GM12874 (cell line): ENCODE measurements at regions not wholly inside any gene's neighbourhood (a gene's known extent, or its start where the extent isn't known, plus 50 kb on each side); places are given as distances from the start of the nearest gene placed in this dataset.

Source experiments
- TF ChIP-seq, protein P1 (sequence below): IDR thresholded peaks from 2 replicates; pipeline ENCODE4 v1.5.1; 2011; ENCODE audit warnings: low read depth, mild to moderate bottlenecking, control low read depth, low read length, moderate library complexity; ENCODE audit not compliant: insufficient read depth

DNA sequence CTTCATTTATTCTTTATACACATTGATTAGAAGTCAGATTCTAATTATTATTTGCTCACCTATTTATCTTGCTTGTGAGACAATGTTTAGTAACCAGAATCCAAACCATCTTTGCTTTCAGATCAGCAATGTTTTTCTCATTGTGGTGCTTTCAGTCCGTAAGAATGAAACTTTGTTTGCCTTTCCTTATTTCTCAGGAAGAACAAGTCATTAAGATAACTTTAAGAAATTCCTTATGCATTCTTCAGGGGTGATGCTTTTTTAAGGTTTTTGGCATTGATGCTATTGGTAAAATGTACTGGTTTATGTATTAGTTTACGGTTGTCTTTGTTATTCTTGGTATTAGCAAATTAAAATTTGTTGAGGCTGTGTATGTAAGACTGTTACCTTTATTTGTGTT is 120.8 kb upstream of the POU1F1 start:
- TF ChIP-seq, protein P1, sequence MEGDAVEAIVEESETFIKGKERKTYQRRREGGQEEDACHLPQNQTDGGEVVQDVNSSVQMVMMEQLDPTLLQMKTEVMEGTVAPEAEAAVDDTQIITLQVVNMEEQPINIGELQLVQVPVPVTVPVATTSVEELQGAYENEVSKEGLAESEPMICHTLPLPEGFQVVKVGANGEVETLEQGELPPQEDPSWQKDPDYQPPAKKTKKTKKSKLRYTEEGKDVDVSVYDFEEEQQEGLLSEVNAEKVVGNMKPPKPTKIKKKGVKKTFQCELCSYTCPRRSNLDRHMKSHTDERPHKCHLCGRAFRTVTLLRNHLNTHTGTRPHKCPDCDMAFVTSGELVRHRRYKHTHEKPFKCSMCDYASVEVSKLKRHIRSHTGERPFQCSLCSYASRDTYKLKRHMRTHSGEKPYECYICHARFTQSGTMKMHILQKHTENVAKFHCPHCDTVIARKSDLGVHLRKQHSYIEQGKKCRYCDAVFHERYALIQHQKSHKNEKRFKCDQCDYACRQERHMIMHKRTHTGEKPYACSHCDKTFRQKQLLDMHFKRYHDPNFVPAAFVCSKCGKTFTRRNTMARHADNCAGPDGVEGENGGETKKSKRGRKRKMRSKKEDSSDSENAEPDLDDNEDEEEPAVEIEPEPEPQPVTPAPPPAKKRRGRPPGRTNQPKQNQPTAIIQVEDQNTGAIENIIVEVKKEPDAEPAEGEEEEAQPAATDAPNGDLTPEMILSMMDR: no peak

DNA sequence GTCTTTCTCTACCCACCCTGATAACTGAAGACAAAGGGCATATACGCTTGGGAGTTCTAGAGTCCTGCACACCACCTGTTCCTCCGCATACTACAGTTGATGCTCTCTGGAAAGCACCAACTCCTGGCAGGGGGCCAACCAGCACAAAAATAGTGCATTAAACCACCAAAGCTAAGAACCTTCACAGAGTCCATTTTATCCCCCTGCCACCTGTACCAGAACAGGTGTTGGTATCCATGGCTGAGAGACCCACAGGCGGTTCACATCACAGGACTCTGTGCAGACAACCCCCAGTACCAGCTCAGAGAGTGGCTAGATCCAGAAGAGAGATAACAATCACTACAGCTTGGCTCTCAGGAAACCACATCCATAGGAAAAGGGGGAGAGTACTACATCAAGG is 114.4 kb upstream of the POU1F1 start:
- TF ChIP-seq, protein P1: no peak

DNA sequence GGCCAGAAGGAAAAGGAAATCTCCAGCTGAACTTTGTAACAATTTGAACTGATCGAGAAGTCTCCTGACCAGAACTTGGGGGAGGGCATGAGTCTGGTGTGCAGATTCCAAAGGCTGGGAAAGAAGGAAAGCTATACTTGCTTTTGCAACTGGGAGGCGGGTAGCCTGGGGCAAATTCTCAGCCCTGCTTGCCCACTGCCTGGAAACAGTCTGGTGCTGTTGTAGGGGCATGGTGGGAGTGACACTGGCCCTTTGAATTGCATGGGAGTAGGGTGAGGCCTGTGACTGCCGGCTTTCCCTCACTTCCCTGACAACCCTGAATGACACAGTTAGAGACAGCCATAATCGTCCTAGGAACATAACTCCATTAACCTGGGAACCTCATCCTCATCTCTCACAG is 114.0 kb upstream of the POU1F1 start:
- TF ChIP-seq, protein P1: no peak

DNA sequence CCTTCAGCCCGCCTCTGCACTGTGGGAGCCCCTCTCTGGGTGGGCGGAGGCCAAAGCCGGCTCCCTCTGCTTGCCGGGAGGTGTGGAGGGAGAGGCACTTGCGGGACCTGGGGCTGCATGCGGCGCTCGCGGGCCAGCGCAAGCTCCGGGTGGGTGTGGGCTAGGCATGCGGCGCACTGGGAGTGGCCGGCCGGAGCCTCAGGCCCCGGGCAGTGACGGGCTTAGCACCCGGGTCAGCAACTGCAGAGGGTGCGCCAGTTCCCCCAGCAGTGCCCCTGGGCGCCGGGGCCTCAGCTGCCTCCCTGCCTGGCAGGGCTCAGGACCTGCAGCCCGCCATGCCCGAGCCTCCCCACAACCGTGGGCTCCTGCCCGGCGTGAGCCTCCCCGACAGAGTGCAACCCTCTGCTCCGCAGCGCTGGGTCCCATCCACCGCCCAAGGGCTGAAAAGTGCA is 98.9 kb upstream of the POU1F1 start:
- TF ChIP-seq, protein P1: no peak

DNA sequence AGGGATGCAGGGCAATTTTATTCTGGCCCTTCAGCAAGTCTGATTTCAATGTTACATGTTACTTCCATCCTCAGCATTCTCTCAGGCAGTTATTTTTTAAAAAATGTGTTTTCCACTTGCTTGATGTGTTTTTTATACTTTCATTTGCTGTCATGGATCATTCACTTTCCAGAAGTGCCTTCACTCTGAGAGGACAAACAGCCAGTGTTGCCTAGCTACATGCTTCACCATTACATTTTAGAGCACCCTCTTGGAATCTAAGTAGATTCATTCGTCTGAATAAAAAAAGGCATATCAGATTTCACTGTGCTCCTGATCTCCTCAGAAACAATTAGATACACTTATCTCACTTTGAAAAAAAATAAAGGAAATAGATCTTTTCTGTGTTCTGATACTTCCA is 93.6 kb upstream of the POU1F1 start:
- TF ChIP-seq, protein P1: no peak

DNA sequence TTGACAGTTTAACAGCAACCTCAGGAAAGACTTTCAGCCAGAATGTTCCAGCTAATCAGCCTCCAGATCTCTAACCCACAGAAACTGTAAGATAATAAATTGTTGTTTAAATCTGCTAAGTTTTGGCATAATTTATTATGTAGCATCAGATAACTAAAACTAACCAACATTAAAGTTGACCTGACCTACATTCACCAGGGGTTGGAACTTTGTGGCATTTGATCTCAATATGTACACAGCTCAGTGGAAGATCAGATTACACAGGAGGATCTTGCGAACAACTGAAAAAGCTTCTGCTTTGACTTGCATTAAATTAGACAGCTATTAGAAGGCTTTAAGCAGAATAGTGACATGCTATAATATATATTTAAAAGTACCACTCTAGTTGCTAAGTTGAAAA is 91.4 kb upstream of the POU1F1 start:
- TF ChIP-seq, protein P1: no peak

DNA sequence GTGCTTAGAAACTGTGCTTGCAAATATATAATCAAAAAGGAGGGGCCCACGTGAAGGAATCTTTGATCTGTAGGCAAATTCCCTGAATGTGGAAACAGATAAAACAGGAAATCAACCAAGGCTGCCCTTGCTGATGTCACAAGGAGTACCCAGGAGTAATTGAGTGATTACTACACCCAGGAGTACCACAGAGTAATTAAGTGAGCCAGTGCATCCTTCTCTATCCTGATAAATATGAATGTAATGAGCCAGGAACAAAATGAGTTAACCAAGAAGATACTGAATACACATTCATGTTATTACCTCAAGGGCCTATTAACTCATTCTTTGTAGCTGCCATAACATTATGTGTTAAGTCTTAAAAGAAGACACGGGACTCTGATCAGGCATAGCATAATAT is 87.3 kb upstream of the POU1F1 start:
- TF ChIP-seq, protein P1: no peak

DNA sequence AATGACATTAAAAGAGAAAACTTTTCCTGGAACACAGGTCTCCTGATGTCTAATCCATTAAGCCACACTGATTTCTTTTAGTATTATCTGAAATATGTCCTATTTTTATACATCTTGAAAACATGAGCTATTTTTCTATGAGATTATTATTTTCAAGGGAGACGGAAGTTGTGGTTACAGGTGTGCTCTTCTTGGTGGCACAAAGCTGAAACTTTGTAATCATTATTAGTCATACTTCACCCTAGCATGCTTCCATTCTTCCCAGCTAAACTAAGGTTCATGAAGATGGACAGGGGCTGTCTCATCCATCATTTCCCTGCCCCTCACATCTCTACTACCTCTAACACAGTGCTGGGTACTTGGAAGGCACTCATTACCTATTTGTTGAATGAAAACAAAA is 85.6 kb upstream of the POU1F1 start:
- TF ChIP-seq, protein P1: no peak
